NCI-H2227 (cell line): ENCODE measurements at regions not wholly inside any gene's neighbourhood (a gene's known extent, or its start where the extent isn't known, plus 50 kb on each side); places are given as distances from the start of the nearest gene placed in this dataset.

Experiments used
- DNase-seq: peaks from one replicate; lab custom pipeline; 2025; ENCODE audit not compliant: unreplicated experiment; lab: John Stamatoyannopoulos, UW

DNA sequence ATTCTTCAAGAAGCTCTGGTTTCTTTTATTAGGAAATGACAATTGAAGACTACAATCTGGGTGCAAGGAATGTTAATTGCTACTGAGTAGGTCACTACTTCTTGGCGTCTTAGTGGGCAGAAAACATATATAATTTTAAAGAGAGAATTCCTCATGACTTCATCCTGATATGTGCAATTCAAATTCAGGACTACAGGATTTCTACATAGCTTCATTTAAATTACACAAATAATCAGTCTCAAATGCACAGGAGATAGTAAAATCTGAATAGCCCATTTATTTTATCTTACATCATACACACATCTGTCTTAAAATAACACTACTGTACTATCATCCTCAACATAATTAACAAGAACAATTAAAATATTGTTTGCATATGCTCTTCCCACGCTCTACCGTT, 52.5 kb upstream of the GPR149 start:
- DNase-seq: no peak

DNA sequence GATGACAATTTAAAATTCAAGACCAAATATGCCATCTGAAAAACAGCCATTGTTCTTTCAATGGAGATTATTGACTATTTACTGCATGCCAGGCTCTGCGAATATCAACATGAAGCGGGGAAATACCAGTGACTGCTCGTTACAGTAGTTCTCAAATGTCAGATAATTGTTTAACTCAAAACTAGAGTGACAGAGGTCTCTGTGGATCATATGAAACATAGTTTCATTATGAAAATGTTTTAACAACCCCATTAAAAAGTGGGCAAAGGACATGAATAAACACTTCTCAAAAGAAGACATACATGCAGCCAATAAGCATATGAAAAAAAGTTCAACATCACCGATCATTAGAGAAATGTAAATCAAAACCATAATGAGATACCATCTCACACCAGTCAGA, 50.0 kb upstream of the GPR149 start:
- no peak for DNase-seq
